Mesothelial cell of epicardium (in vitro differentiated cells): ENCODE measurements at regions not wholly inside any gene's neighbourhood (a gene's known extent, or its start where the extent isn't known, plus 50 kb on each side); places are given as distances from the start of the nearest gene placed in this dataset.

ENCODE experiments used
- DNase-seq, 2 experiments: peaks; one replicate each; pipeline ENCODE4 v3.0.0; 2021; ENCODE audit warnings: low spot score in 2 of 2; ENCODE audit not compliant: unreplicated experiment in 2 of 2
- H3K27ac Mint-ChIP-seq: 2 replicates; pipeline ENCODE4 v1.8.0; 2021; ENCODE audit warnings: mixed read lengths
- H3K27me3 Mint-ChIP-seq: 2 replicates; pipeline ENCODE4 v1.8.0; 2021; ENCODE audit warnings: low read depth, mixed read lengths
- H3K36me3 Mint-ChIP-seq: 2 replicates; pipeline ENCODE4 v1.8.0; 2021; ENCODE audit warnings: mixed read lengths
- H3K4me1 Mint-ChIP-seq: 2 replicates; pipeline ENCODE4 v1.8.0; 2021; ENCODE audit warnings: mixed read lengths
- H3K4me3 Mint-ChIP-seq: 2 replicates; pipeline ENCODE4 v1.8.0; 2021; ENCODE audit warnings: mild to moderate bottlenecking, moderate library complexity, mixed read lengths
- H3K9me3 Mint-ChIP-seq: 2 replicates; pipeline ENCODE4 v1.8.0; 2021; ENCODE audit warnings: mixed read lengths
- CTCF ChIP-seq: fragments of 200-600 bp; sonication (generic); IDR thresholded peaks from one replicate; pipeline ENCODE4 v1.5.0; 2021; ENCODE audit warnings: antibody characterized with exemption; ENCODE audit not compliant: unreplicated experiment

GRCh38 chr9:85224301-85224700 is 517.5 kb downstream of the AGTPBP1 start:
- Mint-ChIP-seq H3K27me3 (no peaks in the 10 kb centered on the region), H3K4me1 (peaks cover 5% of the 10 kb centered on the region), H3K4me3 (no peak overlapping the region), H3K36me3 (no peaks in the 10 kb centered on the region), H3K9me3 (no peaks in the 10 kb centered on the region), H3K27ac (no peak overlapping the region)
- DNase-seq, result no peak
- TF ChIP-seq CTCF, result no peak

- H3K27ac Mint-ChIP-seq, result no peak overlapping the region
- DNase-seq, result no peak
- no peak for TF ChIP-seq CTCF
- H3K36me3 Mint-ChIP-seq, result no peaks in the 10 kb centered on the region
- H3K27me3 Mint-ChIP-seq, result no peaks in the 10 kb centered on the region
- H3K9me3 Mint-ChIP-seq, result no peaks in the 10 kb centered on the region
- no peak overlapping the region for H3K4me3 Mint-ChIP-seq
- H3K4me1 Mint-ChIP-seq, result peaks cover 3% of the 10 kb centered on the region
These were observed 518.1 kb downstream of the AGTPBP1 start for GRCh38 chr9:85223506-85224125.

- H3K27ac Mint-ChIP-seq, result no peak overlapping the region
- H3K4me3 Mint-ChIP-seq, result no peak overlapping the region
- no peaks in the 10 kb centered on the region for H3K27me3 Mint-ChIP-seq
- H3K36me3 Mint-ChIP-seq, result no peaks in the 10 kb centered on the region
- H3K9me3 Mint-ChIP-seq, result no peaks in the 10 kb centered on the region
- H3K4me1 Mint-ChIP-seq, result peaks cover 10% of the 10 kb centered on the region
- DNase-seq, result no peak
- no peak for TF ChIP-seq CTCF
These were observed 525.2 kb downstream of the AGTPBP1 start for GRCh38 chr9:85216601-85217000.

GRCh38 chr9:85215961-85216360 is 525.8 kb downstream of the AGTPBP1 start:
- no peak for TF ChIP-seq CTCF

GRCh38 chr9:85215416-85215815 is 526.3 kb downstream of the AGTPBP1 start:
- H3K4me3 Mint-ChIP-seq, result no peak overlapping the region
- no peak overlapping the region for H3K27ac Mint-ChIP-seq
- H3K9me3 Mint-ChIP-seq, result no peaks in the 10 kb centered on the region
- no peaks in the 10 kb centered on the region for H3K27me3 Mint-ChIP-seq
- TF ChIP-seq CTCF, result no peak
- no peak for DNase-seq
- H3K36me3 Mint-ChIP-seq, result no peaks in the 10 kb centered on the region
- H3K4me1 Mint-ChIP-seq, result peaks cover 10% of the 10 kb centered on the region

More at GRCh38 chr9:85215961-85216360, 525.8 kb downstream of the AGTPBP1 start:
- DNase-seq, result no peak
- no peak overlapping the region for H3K4me3 Mint-ChIP-seq
- no peaks in the 10 kb centered on the region for H3K27me3 Mint-ChIP-seq
- no peaks in the 10 kb centered on the region for H3K9me3 Mint-ChIP-seq
- H3K4me1 Mint-ChIP-seq, result peaks cover 10% of the 10 kb centered on the region
- no peak overlapping the region for H3K27ac Mint-ChIP-seq
- no peaks in the 10 kb centered on the region for H3K36me3 Mint-ChIP-seq
